ENCODE measurements at regions not wholly inside any gene's neighbourhood (a gene's known extent, or its start where the extent isn't known, plus 50 kb on each side); places are given as distances from the start of the nearest gene placed in this dataset.

- TF ChIP-seq CTCF (IDR thresholded peaks at IDR 0.05; ENCODE audit: borderline replicate concordance, extremely low read depth, low read length, poor library complexity, severe bottlenecking) (no peak), EZH2 (IDR thresholded peaks at IDR 0.05; ENCODE audit: borderline replicate concordance, low read depth, low read length, severe bottlenecking) (no peak)
Measured at GRCh38 chr15:80334521-80334920, 69.7 kb upstream of the ARNT2 start.
